ENCODE measurements at regions not wholly inside any gene's neighbourhood (a gene's known extent, or its start where the extent isn't known, plus 50 kb on each side); places are given as distances from the start of the nearest gene placed in this dataset.
"Not testable (repeated sequence)": the region's sequence is repeated elsewhere in the genome, so short reads cannot be mapped to it uniquely, and the experiment has no call there.

DNA sequence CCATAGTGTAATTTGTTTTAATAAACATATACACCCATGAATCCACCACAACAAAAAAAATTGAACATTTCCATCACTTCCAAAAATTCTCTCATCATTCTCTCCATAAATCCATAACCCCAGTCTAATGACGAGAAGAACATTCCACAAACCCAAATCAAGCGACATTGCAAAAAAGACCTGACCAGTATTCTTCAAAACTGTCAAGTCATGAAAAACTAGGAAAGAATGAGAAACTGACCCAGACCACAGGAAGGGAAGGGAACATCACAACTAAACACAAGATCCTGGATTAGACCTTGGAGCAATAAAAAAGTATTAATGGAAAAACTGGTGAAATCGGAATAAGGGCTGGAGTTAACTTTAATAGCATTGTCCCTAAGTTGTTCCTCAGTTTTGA is 141.3 kb upstream of the SLC35G4 start:
- H3K27me3 Mint-ChIP-seq (ENCODE audit: low read depth, poor library complexity): peaks cover 7% of the 10 kb centered on the region
- DNase-seq: no peak
- TF ChIP-seq, protein P1, sequence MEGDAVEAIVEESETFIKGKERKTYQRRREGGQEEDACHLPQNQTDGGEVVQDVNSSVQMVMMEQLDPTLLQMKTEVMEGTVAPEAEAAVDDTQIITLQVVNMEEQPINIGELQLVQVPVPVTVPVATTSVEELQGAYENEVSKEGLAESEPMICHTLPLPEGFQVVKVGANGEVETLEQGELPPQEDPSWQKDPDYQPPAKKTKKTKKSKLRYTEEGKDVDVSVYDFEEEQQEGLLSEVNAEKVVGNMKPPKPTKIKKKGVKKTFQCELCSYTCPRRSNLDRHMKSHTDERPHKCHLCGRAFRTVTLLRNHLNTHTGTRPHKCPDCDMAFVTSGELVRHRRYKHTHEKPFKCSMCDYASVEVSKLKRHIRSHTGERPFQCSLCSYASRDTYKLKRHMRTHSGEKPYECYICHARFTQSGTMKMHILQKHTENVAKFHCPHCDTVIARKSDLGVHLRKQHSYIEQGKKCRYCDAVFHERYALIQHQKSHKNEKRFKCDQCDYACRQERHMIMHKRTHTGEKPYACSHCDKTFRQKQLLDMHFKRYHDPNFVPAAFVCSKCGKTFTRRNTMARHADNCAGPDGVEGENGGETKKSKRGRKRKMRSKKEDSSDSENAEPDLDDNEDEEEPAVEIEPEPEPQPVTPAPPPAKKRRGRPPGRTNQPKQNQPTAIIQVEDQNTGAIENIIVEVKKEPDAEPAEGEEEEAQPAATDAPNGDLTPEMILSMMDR (IDR thresholded peaks at IDR 0.05): no peak
- no peaks in the 10 kb centered on the region for H3K4me1 Mint-ChIP-seq
- H3K36me3 Mint-ChIP-seq (ENCODE audit: low read depth): no peaks in the 10 kb centered on the region
- no peak overlapping the region for H3K4me3 Mint-ChIP-seq
- H3K9me3 Mint-ChIP-seq: no peaks in the 10 kb centered on the region
- H3K27ac Mint-ChIP-seq: no peak overlapping the region

DNA sequence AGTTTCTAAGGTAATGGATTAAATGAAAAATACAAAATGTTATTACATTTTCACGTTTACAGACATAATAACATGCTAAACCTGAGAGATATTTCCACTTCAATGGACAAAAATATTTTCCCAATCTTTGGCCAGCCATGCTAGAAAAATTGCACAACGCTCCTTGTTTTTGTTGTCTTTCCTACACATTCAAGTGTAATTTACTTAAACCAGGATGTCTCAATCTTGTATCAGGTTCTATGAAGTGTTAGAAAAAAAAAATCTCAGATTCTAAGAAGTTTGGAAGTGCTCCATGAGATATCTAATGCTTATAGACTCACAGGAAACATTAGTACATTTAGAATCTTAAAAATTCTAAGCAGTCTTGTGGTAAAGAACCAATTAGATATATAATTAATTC is 141.8 kb upstream of the SLC35G4 start:
- Mint-ChIP-seq H3K27ac (no peak overlapping the region), H3K36me3 (ENCODE audit: low read depth) (no peaks in the 10 kb centered on the region), H3K27me3 (ENCODE audit: low read depth, poor library complexity) (peaks cover 7% of the 10 kb centered on the region), H3K9me3 (no peaks in the 10 kb centered on the region), H3K4me1 (no peaks in the 10 kb centered on the region), H3K4me3 (no peak overlapping the region)
- DNase-seq: no peak
- TF ChIP-seq, protein P1 (IDR thresholded peaks at IDR 0.05): no peak

DNA sequence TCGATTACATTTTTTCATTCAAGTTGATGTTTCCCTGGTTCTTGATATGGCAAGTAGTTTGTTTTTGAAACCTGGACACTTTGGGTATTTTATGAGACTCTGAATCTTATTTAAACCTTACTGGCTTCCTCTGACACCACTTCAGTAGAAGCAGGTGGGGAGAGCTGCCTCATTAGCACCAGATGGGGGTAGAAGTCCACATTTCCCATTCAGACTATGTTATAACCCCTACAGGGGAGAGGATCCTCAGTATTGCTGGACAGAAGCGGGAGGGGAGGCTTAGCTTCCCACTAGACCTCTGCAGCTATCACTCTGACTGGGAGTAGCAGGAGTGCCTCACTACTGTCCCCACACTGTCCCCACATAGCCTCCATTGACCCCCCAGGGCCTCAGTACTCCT is 145.3 kb upstream of the SLC35G4 start:
- DNase-seq: no peak
- H3K4me1 Mint-ChIP-seq: no peaks in the 10 kb centered on the region
- no peaks in the 10 kb centered on the region for H3K36me3 Mint-ChIP-seq (ENCODE audit: low read depth)
- no peaks in the 10 kb centered on the region for H3K9me3 Mint-ChIP-seq
- no peak overlapping the region for H3K4me3 Mint-ChIP-seq
- TF ChIP-seq, protein P1 (IDR thresholded peaks at IDR 0.05): no peak
- H3K27ac Mint-ChIP-seq: no peak overlapping the region
- peaks cover 7% of the 10 kb centered on the region for H3K27me3 Mint-ChIP-seq (ENCODE audit: low read depth, poor library complexity)

DNA sequence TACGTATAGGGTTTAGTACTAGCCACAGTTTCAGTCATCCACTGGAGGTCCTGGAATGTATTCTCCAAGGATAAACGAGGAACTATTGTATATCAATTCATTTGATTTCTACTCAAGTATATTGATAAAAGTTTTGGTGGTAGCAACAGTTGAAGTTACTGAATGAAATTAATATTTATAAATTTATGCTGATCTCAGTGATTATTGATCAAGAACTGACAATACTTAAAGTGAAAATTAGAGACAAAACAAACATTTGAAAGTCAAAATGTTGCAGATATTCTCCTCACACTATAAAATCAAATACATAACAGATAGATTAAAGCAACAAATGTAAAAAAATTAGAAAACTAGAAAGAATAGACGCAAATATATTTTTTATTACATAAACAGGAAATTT is 150.9 kb upstream of the SLC35G4 start:
- DNase-seq: no peak
- no peaks in the 10 kb centered on the region for H3K4me1 Mint-ChIP-seq
- TF ChIP-seq, protein P1 (IDR thresholded peaks at IDR 0.05): no peak
- H3K27ac Mint-ChIP-seq: no peak overlapping the region
- no peak overlapping the region for H3K4me3 Mint-ChIP-seq
- H3K36me3 Mint-ChIP-seq (ENCODE audit: low read depth): no peaks in the 10 kb centered on the region
- peaks cover 7% of the 10 kb centered on the region for H3K27me3 Mint-ChIP-seq (ENCODE audit: low read depth, poor library complexity)
- no peaks in the 10 kb centered on the region for H3K9me3 Mint-ChIP-seq

DNA sequence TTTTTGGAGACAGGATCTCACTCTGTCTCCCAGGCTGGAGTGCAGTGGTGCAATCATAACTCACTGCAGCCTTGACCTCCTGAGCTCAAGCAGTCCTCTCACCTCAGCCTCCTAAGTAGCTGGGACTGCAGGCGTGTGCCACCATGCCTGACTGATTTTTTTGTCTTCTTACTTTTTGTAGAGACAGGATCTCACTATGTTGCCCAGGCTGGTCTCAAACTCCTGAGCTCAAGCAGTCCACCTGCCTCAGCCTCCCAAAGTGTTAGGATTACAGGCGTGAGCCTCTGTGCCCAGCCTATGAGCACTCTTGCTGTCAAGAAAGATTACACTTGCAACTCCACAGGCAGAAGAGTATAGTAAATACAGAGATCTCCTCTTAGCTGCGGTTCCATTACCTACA is 151.5 kb upstream of the SLC35G4 start:
- not testable (repeated sequence) for H3K27ac Mint-ChIP-seq; H3K27me3 Mint-ChIP-seq (ENCODE audit: low read depth, poor library complexity); DNase-seq; H3K4me1 Mint-ChIP-seq; H3K36me3 Mint-ChIP-seq (ENCODE audit: low read depth); H3K9me3 Mint-ChIP-seq; H3K4me3 Mint-ChIP-seq

DNA sequence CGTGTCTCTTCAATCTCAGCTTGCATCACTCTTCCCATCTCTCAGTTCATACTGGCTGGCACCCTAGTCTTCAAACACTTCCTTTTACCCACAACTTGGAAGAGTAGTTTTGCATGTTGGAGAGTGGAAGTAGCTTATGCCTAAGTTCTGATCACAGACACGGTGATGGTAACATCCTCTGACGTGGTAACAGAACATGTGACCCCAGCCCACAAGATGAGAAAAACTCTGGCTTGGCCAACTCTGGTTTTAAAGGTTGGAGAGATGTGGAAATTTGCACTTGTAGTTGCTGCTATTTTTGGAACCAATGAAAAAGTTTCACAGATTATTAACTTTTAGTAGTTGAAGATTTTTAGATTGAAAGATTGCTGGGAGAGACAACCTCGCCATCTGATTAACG is 155.4 kb upstream of the SLC35G4 start:
- no peak for DNase-seq
- TF ChIP-seq, protein P1 (IDR thresholded peaks at IDR 0.05): no peak
- Mint-ChIP-seq H3K4me1 (no peaks in the 10 kb centered on the region), H3K4me3 (no peak overlapping the region), H3K36me3 (ENCODE audit: low read depth) (no peaks in the 10 kb centered on the region), H3K27me3 (ENCODE audit: low read depth, poor library complexity) (peaks cover 6% of the 10 kb centered on the region), H3K9me3 (peaks cover 7% of the 10 kb centered on the region), H3K27ac (no peak overlapping the region)

DNA sequence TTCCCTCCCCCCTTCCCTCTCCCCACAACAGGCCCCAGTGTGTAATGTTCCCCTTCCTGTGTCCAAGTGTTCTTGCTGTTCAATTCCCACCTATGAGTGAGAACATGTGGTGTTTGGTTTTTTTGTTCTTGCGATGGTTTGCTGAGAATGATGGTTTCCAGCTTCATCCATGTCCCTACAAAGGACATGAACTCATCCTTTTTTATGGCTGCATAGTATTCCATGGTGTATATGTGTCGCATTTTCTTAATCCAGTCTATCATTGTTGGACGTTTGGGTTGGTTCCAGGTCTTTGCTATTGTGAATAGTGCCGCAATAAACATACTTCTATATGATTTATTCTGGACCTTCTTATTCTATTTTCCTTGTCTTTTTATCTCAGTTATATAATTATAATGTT is 165.2 kb upstream of the SLC35G4 start:
- not testable (repeated sequence) for H3K4me3 Mint-ChIP-seq; H3K27me3 Mint-ChIP-seq (ENCODE audit: low read depth, poor library complexity); H3K4me1 Mint-ChIP-seq; DNase-seq; H3K36me3 Mint-ChIP-seq (ENCODE audit: low read depth); H3K27ac Mint-ChIP-seq
- H3K9me3 Mint-ChIP-seq: peaks cover 20% of the 10 kb centered on the region
